Ishikawa (cell line): ENCODE measurements at regions not wholly inside any gene's neighbourhood (a gene's known extent, or its start where the extent isn't known, plus 50 kb on each side); places are given as distances from the start of the nearest gene placed in this dataset.

Source experiments
- CREB1 ChIP-seq: IDR thresholded peaks from 2 replicates; pipeline ENCODE4 v1.6.1; 2012; ENCODE audit warnings: low read depth
- EP300 ChIP-seq: IDR thresholded peaks from 2 replicates; pipeline ENCODE4 v1.6.1; 2012; ENCODE audit warnings: borderline replicate concordance
- YY1 ChIP-seq: IDR thresholded peaks from 2 replicates; pipeline ENCODE4 v1.6.1; 2012; ENCODE audit warnings: low read depth
- ZBTB7A ChIP-seq: IDR thresholded peaks from 2 replicates; pipeline ENCODE4 v1.6.1; 2012; ENCODE audit warnings: low read depth

- TF ChIP-seq EP300 (no peak), ZBTB7A (no peak), CREB1 (no peak), YY1 (no peak)
Observed at GRCh38 chr2:129504646-129505045, 474.8 kb upstream of the RAB6C start.
